ENCODE measurements at regions not wholly inside any gene's neighbourhood (a gene's known extent, or its start where the extent isn't known, plus 50 kb on each side); places are given as distances from the start of the nearest gene placed in this dataset.

- no peak overlapping the region for H3K27ac Mint-ChIP-seq
- H3K4me3 Mint-ChIP-seq, result no peak overlapping the region
- H3K27me3 Mint-ChIP-seq, result peaks cover 12% of the 10 kb centered on the region
- H3K9me3 Mint-ChIP-seq, result no peaks in the 10 kb centered on the region
- no peaks in the 10 kb centered on the region for H3K36me3 Mint-ChIP-seq
- no peaks in the 10 kb centered on the region for H3K4me1 Mint-ChIP-seq
Observed at GRCh38 chr18:24725644-24726415, 265.4 kb downstream of the HRH4 start.

GRCh38 chr18:24726727-24727492, 266.5 kb downstream of the HRH4 start:
- Mint-ChIP-seq H3K27ac (no peak overlapping the region), H3K9me3 (no peaks in the 10 kb centered on the region), H3K36me3 (no peaks in the 10 kb centered on the region), H3K4me1 (no peaks in the 10 kb centered on the region), H3K27me3 (peaks cover 7% of the 10 kb centered on the region), H3K4me3 (no peak overlapping the region)

- Mint-ChIP-seq H3K9me3 (no peaks in the 10 kb centered on the region), H3K4me3 (no peak overlapping the region), H3K36me3 (no peaks in the 10 kb centered on the region), H3K27me3 (peaks cover 7% of the 10 kb centered on the region), H3K4me1 (no peaks in the 10 kb centered on the region), H3K27ac (peak overlapping the region; percentile 19)
Observed at GRCh38 chr18:24727685-24728084, 267.2 kb downstream of the HRH4 start.

GRCh38 chr18:24731158-24731557, 270.7 kb downstream of the HRH4 start:
- no peaks in the 10 kb centered on the region for H3K4me1 Mint-ChIP-seq
- H3K4me3 Mint-ChIP-seq, result no peak overlapping the region
- H3K36me3 Mint-ChIP-seq, result no peaks in the 10 kb centered on the region
- H3K9me3 Mint-ChIP-seq, result no peaks in the 10 kb centered on the region
- H3K27ac Mint-ChIP-seq, result no peak overlapping the region
- peaks cover 3% of the 10 kb centered on the region for H3K27me3 Mint-ChIP-seq

GRCh38 chr18:24731981-24732380, 271.5 kb downstream of the HRH4 start:
- H3K36me3 Mint-ChIP-seq, result no peaks in the 10 kb centered on the region

GRCh38 chr18:24734058-24734457, 273.6 kb downstream of the HRH4 start:
- Mint-ChIP-seq H3K27me3 (peaks cover 3% of the 10 kb centered on the region), H3K4me1 (no peaks in the 10 kb centered on the region), H3K36me3 (no peaks in the 10 kb centered on the region)

More at GRCh38 chr18:24731981-24732380, 271.5 kb downstream of the HRH4 start:
- peaks cover 3% of the 10 kb centered on the region for H3K27me3 Mint-ChIP-seq
- H3K9me3 Mint-ChIP-seq, result no peaks in the 10 kb centered on the region
- no peak overlapping the region for H3K27ac Mint-ChIP-seq
- no peaks in the 10 kb centered on the region for H3K4me1 Mint-ChIP-seq
- H3K4me3 Mint-ChIP-seq, result no peak overlapping the region

GRCh38 chr18:24735624-24736231, 275.3 kb downstream of the HRH4 start:
- Mint-ChIP-seq H3K4me3 (no peak overlapping the region), H3K27me3 (peaks cover 2% of the 10 kb centered on the region), H3K27ac (no peak overlapping the region), H3K9me3 (no peaks in the 10 kb centered on the region), H3K36me3 (no peaks in the 10 kb centered on the region), H3K4me1 (no peaks in the 10 kb centered on the region)

More at GRCh38 chr18:24734058-24734457, 273.6 kb downstream of the HRH4 start:
- Mint-ChIP-seq H3K9me3 (no peaks in the 10 kb centered on the region), H3K27ac (no peak overlapping the region), H3K4me3 (no peak overlapping the region)

GRCh38 chr18:24736662-24737330, 276.4 kb downstream of the HRH4 start:
- H3K36me3 Mint-ChIP-seq, result no peaks in the 10 kb centered on the region
- no peaks in the 10 kb centered on the region for H3K9me3 Mint-ChIP-seq
- H3K4me1 Mint-ChIP-seq, result no peaks in the 10 kb centered on the region
- H3K27me3 Mint-ChIP-seq, result peaks cover 2% of the 10 kb centered on the region
- no peak overlapping the region for H3K4me3 Mint-ChIP-seq
- H3K27ac Mint-ChIP-seq, result no peak overlapping the region

GRCh38 chr18:24740829-24741228, 280.4 kb downstream of the HRH4 start:
- Mint-ChIP-seq H3K9me3 (no peaks in the 10 kb centered on the region), H3K27me3 (peaks cover 2% of the 10 kb centered on the region), H3K4me1 (no peaks in the 10 kb centered on the region), H3K36me3 (no peaks in the 10 kb centered on the region), H3K4me3 (no peak overlapping the region), H3K27ac (no peak overlapping the region)

- H3K27ac Mint-ChIP-seq, result no peak overlapping the region
- H3K36me3 Mint-ChIP-seq, result no peaks in the 10 kb centered on the region
- H3K9me3 Mint-ChIP-seq, result no peaks in the 10 kb centered on the region
Observed at GRCh38 chr18:24741321-24741720, 280.9 kb downstream of the HRH4 start.

GRCh38 chr18:24741965-24742724, 281.7 kb downstream of the HRH4 start:
- Mint-ChIP-seq H3K36me3 (no peaks in the 10 kb centered on the region), H3K4me1 (no peaks in the 10 kb centered on the region), H3K27me3 (peaks cover 2% of the 10 kb centered on the region), H3K4me3 (no peak overlapping the region), H3K27ac (no peak overlapping the region), H3K9me3 (no peaks in the 10 kb centered on the region)

More at GRCh38 chr18:24741321-24741720, 280.9 kb downstream of the HRH4 start:
- H3K4me1 Mint-ChIP-seq, result no peaks in the 10 kb centered on the region
- no peak overlapping the region for H3K4me3 Mint-ChIP-seq
- peaks cover 2% of the 10 kb centered on the region for H3K27me3 Mint-ChIP-seq

GRCh38 chr18:24754583-24755253, 294.3 kb downstream of the HRH4 start:
- Mint-ChIP-seq H3K36me3 (no peaks in the 10 kb centered on the region), H3K4me3 (no peak overlapping the region), H3K4me1 (no peaks in the 10 kb centered on the region), H3K27me3 (peaks cover 3% of the 10 kb centered on the region), H3K27ac (no peak overlapping the region), H3K9me3 (no peaks in the 10 kb centered on the region)

GRCh38 chr18:24756385-24756784, 295.9 kb downstream of the HRH4 start:
- Mint-ChIP-seq H3K36me3 (no peaks in the 10 kb centered on the region), H3K27ac (no peak overlapping the region), H3K9me3 (no peaks in the 10 kb centered on the region), H3K4me1 (no peaks in the 10 kb centered on the region), H3K27me3 (peaks cover 2% of the 10 kb centered on the region), H3K4me3 (no peak overlapping the region)

- Mint-ChIP-seq H3K27me3 (peaks cover 2% of the 10 kb centered on the region), H3K9me3 (no peaks in the 10 kb centered on the region), H3K36me3 (no peaks in the 10 kb centered on the region), H3K27ac (no peak overlapping the region), H3K4me3 (no peak overlapping the region), H3K4me1 (no peaks in the 10 kb centered on the region)
Observed at GRCh38 chr18:24757134-24757533, 296.7 kb downstream of the HRH4 start.

Measured in activated naive CD4-positive, alpha-beta T cell treated with anti-CD3 and anti-CD28 coated beads, Interleukin-2, amount 50 U/mL, for 24 hours (primary cell).